GM10248 (cell line): ENCODE measurements at regions not wholly inside any gene's neighbourhood (a gene's known extent, or its start where the extent isn't known, plus 50 kb on each side); places are given as distances from the start of the nearest gene placed in this dataset.

Experiments used
- CTCF ChIA-PET: fragments of 300-600 bp; sonication (Branson Sonifier 250); formaldehyde crosslinking; extraction: SDS; loops from one replicate; lab custom pipeline; 2021; ENCODE audit warnings: antibody characterized with exemption; lab: Yijun Ruan, JAX
- POLR2A ChIA-PET: fragments of 350-650 bp; sonication (Branson Sonifier 250); formaldehyde crosslinking; extraction: SDS; loops from one replicate; lab custom pipeline; 2020; ENCODE audit warnings: antibody characterized with exemption; lab: Yijun Ruan, JAX
- DNase-seq: peaks from one replicate; pipeline ENCODE4 v3.0.0; 2012; ENCODE audit errors: extremely low spot score
- TF ChIP-seq, protein P1 (sequence below): IDR thresholded peaks from 2 replicates; pipeline ENCODE4 v1.5.1; 2012; ENCODE audit warnings: mild to moderate bottlenecking, low read depth; ENCODE audit errors: extremely low read depth, missing control alignments, control extremely low read depth

- TF ChIP-seq, protein P1, sequence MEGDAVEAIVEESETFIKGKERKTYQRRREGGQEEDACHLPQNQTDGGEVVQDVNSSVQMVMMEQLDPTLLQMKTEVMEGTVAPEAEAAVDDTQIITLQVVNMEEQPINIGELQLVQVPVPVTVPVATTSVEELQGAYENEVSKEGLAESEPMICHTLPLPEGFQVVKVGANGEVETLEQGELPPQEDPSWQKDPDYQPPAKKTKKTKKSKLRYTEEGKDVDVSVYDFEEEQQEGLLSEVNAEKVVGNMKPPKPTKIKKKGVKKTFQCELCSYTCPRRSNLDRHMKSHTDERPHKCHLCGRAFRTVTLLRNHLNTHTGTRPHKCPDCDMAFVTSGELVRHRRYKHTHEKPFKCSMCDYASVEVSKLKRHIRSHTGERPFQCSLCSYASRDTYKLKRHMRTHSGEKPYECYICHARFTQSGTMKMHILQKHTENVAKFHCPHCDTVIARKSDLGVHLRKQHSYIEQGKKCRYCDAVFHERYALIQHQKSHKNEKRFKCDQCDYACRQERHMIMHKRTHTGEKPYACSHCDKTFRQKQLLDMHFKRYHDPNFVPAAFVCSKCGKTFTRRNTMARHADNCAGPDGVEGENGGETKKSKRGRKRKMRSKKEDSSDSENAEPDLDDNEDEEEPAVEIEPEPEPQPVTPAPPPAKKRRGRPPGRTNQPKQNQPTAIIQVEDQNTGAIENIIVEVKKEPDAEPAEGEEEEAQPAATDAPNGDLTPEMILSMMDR = no peak
- DNase-seq = no peak
- CTCF ChIA-PET = no interaction called here
- POLR2A ChIA-PET = no interaction called here
Observed at GRCh38 chrY:7963393-7963792, 1051.8 kb upstream of the AMELY start.

DNA sequence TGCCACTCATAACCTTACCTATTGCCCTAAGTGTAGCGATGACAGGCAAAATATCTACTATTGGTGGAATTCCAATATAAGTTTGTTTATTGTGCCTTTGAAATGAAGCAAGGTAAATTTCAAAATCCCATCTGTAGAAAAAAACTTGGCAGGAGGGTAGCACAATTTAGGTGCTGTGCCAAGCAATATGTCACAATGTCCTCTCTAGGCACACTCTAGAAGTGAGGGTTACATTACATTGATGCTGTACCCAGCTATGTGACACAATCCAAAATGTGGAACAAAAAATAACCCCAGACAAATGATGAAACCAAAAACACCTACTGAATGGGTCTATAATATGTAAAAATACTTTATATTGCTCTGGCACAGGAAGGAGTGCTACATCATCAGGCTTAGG is 1050.8 kb upstream of the AMELY start:
- ChIA-PET CTCF (no interaction called here), POLR2A (no interaction called here)
- no peak for DNase-seq
- TF ChIP-seq, protein P1 = no peak

DNA sequence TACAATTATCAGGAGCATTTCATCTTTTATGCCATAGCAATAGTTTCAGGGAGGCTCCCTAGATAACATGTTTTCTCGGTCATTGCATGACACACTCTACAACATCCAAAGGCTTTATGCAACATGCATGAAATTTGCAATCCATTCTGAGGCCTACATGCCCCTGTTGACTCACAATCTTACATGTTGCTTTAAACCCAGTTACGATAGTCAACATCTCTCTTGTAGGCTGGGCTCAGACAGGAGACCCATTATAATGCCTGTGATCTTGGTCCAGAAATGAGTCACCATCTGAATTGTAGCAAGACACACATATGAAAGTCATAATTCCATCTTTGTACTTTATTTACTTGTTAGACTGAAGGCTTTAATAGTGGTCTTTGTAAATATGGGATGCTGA is 1050.3 kb upstream of the AMELY start:
- TF ChIP-seq, protein P1 = no peak
- DNase-seq = no peak
- ChIA-PET CTCF (no interaction called here), POLR2A (no interaction called here)

GRCh38 chrY:7957773-7958172 is 1046.2 kb upstream of the AMELY start:
- no peak for DNase-seq
- CTCF ChIA-PET = no interaction called here
- POLR2A ChIA-PET = no interaction called here
- TF ChIP-seq, protein P1 = no peak

- ChIA-PET CTCF (no interaction called here), POLR2A (no interaction called here)
- DNase-seq = no peak
- TF ChIP-seq, protein P1 = no peak
Observed at GRCh38 chrY:7951187-7951852, 1039.8 kb upstream of the AMELY start.

DNA sequence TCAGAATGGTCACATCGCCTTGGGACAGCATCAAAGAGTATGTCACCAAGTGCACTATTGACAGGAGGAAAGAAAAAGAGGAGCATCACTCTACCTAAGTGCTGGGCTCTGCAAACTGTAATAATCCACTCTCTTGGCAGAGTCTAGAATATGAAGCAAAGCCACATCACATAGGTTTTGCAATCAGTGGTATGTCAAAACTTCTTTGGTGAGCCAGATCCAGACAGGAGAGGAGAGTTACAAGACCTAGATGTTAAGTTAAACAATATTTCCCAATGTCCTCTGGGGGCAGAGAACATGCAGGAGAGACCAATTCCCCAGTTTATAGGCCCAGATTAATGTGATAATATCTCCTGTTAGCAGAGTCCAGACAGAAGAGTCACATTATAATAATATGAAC is 1032.6 kb upstream of the AMELY start:
- no peak for DNase-seq
- CTCF ChIA-PET = no interaction called here
- TF ChIP-seq, protein P1 = no peak
- POLR2A ChIA-PET = no interaction called here
